ENCODE measurements at regions not wholly inside any gene's neighbourhood (a gene's known extent, or its start where the extent isn't known, plus 50 kb on each side); places are given as distances from the start of the nearest gene placed in this dataset.

DNA sequence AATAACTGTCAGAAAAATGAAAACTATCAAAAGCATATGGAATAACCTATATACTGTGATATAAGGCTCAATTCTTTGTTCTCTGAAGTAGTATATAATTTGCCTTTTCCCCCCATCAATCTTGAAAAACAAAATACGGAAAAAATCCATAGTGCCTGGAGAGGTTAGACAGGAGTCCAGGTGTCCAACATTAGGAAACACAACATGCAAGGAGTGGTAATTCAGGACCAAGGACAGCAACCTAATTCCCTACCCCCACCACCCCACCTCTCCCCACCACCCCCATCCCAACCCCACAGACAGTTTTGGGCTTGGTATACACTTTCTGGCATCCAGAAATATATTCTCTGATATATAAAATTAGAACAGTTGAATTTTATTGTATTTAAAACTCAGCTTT lies 55.1 kb upstream of the SLC25A26 start:
- DNase-seq = no peak

DNA sequence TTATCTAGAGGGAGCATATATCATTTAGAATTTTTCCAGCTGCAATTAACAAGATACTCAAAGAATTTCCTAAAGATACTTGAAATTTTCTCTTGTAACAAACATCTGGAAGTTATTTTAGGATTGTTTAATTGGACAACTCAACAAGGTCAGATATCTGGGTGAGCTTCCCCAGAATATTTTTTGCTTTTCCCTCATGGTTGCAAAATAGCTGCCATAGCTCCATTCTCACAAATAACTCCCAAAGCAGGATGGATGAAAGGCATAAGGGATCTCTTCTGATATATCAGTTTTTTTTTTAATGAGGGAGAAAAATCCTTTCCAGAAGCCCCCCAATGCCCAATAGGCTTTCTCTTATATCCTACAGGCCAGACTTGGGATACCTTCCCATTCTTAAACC lies 56.6 kb upstream of the SLC25A26 start:
- no peak for DNase-seq

DNA sequence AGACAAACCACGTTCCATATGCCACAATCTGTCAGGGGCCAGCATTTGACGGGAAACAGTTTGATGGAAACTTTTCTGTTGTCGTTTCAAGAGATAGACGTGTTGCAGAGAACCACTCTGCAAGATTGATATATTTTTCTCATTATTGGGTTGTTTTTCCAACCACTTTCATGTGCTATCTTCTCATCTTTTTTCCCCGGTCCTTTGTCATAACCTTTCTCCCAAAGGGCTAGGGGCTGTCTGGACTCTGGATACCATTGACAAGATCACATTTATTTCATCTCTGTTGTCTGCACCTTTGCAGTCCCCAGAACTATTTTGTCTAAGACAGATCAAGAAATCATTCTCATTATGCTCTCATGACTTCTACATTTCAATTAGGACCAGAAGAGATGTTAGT lies 57.6 kb upstream of the SLC25A26 start:
- no peak for DNase-seq

DNA sequence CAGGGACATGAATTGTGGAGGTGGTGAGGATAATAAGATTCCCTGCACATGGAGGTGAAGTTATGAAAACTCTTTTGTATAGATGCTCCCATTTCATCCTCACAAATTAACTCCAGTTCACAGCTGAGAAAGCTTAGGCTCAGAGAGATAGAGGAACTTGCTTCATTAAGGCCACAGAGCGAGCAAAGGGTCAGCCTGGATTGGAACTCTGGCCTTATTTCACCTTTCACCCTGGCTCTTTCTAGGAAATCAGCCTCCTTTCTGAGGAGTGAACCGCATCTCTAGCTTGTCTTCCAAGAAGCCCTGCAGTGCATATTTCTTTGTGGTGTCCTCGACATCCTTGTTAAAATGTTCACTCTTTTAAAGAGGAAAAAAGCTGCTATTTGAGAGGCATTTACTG lies 58.0 kb upstream of the SLC25A26 start:
- DNase-seq = no peak

DNA sequence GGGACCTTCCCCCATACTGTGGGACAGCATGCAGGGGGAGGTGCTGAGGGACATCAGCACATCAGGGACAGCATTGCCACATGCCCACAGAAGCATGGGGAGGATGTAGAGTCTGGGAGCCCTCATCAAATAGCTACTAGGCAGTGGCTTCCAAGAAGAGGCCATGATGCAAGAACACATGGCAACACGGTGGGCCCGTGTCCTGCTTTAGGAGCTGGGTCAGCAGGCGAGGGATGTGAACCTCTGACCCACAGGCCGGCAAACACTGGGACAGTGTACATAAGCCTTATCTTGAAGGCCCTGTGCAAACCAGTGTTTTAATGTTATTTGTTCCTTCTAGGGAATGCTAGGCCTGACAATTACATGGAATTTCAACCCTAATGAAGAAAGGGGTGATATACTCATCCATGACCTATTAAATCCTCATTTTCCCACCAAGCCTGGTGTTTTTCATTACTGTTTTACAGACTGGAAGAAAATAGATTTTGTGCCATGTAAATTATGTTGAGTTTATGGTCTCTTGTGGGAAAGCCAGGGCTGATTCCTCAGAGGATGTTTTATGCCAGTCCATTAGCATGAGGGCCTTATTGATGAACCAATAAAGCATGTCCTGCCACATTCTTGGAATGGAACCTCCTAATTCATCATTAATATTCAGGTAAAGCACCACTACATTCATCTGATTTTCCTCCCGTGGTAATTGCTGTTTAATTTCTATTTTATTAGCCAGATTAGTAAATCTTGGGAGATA lies 61.7 kb upstream of the SLC25A26 start:
- no peak for DNase-seq

DNA sequence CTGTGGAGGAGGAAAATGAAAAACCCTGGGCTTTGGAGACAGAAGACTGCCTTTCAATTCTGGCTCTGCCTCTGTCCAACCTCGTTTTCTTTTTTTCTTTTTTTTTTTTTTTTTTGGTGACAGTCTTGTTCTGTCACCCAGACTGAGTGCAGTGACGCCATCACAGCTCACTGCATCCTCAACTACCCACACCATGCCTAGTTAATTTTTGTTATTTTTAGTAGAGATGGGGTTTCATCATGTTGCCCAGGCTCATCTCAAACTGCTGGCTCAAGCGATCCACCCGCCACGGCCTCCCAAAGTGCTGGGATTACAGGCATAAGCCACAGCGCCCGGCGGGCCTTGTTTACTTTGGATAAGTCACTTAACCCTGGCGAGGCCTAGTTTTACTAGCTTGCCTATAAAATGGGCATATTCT lies 66.3 kb upstream of the SLC25A26 start:
- no peak for DNase-seq

DNA sequence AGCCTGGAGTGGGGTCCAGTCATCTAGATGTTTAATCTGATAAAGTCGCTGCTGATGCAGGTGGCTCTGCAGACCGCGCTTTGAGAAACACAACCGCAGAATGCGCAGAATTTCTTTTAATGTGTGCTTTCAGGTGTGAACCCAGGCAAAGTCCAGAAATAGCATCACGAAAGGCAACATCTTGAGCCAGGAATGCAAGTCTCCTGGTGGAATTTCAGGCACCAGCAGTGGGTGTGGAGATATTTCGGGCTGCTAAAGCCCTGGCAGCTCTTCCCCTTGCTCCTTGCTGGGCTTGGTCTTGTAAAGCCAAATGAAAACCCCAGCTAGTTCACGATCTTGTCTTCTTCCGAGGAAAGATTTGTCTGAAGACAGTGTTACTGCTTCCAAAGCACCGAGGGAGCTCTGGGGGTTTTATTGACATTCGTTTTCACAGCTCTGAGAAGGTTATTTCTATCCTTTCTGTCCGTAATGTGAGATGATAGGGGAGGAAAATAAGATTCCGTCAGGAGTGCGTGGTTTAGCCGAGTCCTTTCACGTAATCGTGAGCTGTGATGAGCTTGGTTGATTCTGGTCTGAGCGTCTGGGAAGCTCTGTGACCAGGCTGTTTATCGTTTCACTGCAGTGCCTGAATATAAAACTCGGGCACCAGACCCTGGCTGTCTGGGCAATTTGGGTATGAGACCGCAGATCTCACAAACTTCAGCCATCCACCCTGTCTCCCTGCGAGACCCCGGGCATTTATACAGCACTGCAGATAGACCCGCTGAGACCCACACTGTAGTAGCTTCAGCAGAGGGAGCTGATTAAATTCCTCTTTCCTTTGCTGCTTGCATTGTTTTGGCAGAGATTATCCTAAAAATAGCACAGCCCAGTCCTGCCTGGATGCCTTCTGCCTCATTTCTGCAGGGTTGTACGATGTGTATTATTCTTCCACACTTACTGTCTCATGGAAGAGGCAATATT lies 67.0 kb upstream of the SLC25A26 start:
- no peak for DNase-seq

DNA sequence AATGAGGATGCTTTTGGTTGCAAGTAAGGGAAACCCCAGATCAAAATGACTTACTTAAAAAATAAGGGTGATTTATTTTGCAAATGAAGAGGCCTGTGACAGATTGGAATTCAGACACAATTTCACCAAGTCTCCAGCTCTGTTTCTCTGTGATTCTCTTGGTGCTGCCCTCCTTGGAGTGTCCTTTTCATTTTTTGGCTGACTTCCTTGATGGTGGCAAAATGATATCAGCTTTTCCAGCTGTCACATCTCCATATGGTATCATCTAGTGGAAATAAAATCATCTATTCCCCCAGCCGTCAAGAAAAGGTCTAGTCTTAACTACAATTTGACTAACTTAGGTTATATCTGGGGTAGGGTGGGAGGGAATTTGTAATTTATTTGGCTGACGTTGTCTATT lies 68.5 kb upstream of the SLC25A26 start:
- DNase-seq = no peak

DNA sequence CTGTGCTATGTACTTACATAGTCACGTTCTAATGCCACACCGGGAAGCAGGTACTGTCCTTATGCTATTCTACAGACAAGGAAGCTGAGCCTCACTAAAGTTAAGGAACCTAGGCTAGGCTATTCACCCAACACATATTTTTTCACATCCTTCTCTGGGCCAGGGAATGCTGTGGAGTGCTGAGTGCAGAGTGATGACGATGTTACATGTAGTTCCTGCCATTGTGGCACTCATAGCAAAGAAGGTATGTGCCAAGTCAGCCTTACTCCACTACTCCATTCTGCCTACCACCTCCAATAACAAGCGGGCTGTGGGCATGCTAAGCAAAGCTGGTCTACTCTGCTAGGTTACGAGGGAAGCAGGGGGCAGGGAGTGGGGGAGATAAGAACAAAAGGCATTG lies 69.8 kb upstream of the SLC25A26 start:
- DNase-seq = no peak

DNA sequence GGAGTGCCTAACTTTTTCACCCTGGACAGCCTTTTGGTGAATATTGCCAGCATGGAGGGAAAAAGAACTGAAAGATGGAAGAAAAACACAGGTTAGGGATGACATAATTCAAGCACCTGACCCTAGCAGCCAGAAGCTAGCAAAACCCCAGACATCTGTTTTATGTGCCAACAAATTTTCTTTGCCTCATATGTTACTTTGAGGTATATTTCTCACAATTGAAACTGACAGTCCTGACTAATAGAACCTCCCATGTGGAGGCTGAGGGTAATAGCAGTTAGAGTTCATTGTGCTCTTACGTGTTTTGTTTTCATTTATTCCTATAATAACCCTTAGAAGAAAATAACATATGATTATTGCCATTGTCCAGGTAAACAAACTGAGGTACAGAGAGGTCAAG lies 71.5 kb upstream of the SLC25A26 start:
- no peak for DNase-seq

DNA sequence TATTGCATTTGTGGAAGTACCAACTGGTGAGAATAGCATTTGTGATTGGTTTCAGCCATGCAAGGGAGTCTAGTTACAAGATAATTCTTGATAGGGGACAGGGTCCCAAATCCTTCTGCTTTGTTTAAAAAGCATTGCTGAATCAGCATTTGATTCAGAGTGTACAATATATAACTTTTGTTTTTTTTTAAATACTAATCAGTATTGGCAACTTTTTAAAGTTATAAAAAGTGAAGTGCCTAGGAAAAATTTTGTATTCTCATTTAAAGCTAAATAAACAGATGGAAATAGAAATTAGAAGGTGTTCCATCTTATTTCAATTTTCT lies 75.4 kb upstream of the SLC25A26 start:
- DNase-seq = no peak

DNA sequence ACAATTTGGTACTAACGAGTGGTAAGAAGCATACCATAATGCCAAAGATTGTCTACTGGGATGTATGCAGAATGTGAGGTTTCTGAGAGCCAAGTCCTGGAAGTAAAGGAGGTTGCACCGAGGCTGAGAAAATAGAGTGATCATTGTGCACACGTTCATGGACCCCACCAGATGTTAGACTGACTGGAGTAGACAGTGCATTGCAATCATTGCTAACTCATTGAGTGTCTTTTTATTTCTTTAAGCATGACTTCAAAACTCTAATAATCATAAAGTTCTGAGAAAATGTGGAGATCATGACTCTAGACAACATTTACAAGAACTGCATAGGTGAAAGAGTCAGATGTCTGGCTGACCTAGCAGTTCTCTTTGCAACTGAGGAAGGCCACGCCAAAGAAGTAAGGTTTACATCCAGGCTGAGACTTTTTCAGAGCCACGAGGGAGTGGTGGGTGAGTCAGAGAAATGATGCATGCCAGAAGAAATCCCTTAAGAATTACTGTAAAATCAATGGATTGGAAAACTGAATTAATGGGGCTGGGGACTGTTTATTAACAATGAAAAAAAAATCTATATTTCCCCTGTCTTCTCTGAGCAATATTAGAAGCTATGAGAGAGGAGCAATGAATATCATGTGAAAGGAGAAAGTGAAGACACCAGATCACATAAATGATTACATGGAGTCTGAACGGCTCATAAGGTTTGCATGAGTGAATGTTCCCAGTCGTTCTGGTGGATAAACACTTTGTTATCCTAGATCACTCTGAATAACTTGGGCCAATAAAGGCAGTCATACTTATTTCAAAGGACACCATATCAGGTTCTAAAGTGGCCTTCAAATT lies 76.0 kb upstream of the SLC25A26 start:
- DNase-seq = no peak

DNA sequence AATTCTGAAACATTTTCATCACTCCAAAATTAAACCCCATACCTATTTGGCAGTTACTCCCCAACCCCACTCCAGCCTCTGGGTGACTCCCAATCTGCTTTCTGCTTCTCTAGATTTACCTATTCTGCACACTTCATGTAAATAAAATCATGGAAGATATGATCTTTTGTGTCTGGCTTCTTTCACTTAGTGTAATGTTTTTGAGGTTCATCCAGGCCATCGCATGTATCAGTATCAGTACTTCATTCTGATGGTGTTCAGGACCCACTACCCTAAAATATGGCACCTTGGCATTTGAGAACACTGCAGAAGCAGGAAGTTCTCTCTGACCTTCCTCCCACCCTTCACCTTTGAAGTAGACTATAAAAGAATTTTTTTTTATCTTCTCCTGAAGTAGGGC lies 78.7 kb upstream of the SLC25A26 start:
- DNase-seq = no peak

DNA sequence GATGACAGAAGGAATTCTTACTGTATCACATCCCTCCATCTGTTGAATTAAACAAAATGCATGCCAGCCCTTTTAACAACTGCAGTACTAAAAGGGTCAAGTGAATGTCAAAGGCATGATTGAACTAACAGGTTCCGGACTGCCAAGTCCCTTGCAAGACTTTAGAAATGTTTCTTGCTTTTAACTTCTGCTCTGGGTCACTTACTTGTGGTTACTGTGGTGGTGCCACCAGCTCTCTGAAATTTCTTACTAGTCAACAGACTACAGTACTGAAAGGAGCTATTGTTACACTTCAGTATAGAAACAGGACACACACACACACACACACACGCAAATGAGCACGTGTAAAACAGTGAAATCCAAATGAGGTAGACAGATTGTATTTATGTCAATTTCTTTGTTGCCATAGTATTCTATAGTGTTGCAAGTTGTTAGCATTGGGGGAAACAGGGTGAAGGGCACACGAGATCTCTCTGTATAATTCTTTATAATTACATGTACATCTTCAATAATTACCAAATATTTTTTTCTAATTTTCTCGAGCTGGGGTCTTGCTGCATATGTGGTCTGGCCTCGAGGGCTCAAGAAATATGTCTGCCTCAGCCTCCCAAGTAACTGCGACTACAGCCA lies 79.9 kb upstream of the SLC25A26 start:
- no peak for DNase-seq

DNA sequence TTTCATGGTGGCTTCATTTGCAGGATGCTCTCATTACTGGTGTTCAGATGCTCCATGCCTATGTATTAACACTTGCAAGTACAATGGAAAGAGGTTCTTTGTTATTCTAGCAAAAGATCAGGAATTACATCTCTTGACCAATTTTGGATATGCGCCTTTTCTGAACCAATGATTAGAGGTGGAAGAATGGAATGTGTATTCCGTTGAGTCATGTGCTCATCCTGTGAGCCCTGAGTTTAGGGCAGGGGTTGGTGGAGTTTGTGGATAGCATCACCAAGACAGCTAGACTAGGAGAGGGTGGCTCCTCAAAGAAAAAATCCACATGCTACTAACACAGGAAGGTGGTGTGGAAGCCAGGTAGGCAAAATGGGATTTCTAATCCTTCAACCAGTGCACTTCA lies 80.7 kb upstream of the SLC25A26 start:
- DNase-seq = no peak

DNA sequence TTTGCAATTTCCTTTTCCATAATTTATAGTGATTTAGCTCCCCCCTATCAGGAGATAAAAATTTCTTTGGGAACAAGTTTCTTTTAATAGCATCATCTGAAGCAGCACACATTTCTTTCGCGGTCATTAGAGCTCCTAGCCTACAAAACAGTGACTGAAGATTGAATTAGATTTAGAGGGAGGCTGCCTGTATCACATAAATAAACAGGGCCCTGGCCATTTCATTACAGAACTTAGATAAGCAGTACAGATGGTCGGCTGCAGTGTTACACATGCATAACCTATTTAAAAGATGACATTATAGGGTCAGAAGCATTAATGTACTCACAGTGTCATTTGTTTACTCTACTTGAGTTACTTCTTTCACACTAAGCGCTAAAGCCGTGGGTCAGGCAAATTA lies 81.4 kb upstream of the SLC25A26 start:
- no peak for DNase-seq

DNA sequence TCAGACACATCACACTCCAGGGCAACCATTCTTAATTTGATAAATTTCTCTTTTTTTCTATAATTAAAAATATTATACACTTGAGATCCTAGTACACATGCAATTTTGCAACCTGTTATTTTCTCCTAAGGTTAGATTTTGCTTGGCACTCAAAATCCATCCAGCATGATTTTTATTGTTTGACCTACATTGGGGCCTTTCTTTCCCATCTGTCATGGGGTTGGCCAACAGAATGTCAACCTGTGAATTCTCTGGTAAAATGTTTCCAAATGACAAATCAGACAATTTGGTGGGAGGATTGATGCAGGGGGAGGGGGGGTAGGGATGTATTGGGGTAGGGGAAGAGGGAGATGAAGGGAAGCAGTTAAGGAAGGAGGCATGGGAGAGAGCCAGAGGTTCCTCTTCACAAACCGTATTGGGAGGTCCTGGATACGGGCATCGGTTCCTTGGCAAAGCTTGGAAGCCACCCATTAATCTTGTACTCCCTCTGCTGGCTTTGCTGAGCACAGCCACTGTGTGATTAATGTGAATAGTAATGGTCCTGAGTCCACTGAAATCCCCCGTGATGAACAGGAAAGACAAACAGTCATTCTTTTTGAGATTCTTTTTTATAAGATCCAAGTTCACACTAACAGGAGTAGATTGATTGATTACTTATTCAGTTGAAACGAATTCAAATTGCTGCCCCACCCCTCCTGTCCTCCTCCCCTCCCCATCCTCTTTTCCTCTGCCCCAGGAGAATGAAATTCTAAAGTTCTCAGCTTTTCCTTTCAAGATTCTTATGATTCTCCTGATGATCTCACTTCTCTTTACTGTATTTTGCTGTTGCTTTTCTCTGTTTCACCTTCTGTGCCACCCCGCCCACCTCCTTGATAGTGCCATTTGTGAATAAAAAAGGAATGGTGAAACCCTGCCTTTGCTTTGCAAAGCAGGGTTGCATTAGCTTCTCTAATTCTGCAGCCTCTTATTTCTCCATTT lies 82.2 kb upstream of the SLC25A26 start:
- DNase-seq = peak; percentile 38

DNA sequence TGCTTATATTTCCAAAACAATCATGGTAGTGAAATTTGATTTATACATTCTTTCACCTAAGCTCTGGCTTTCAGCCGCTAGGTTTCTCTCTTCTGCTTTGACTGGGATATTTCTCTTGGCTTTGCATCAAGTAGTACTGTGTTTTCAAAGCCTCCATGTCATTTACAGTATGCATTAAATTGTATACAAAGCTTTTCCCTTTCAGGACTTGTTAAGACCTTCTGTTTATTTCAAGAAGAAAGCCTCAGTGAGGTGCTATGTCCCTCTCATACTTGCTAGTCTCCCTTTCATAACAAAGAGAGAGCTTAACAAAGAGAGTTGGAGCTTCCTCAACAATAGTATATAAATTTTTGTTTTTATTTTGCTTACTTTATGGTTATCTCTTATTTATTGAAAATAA lies 84.2 kb upstream of the SLC25A26 start:
- DNase-seq = no peak

DNA sequence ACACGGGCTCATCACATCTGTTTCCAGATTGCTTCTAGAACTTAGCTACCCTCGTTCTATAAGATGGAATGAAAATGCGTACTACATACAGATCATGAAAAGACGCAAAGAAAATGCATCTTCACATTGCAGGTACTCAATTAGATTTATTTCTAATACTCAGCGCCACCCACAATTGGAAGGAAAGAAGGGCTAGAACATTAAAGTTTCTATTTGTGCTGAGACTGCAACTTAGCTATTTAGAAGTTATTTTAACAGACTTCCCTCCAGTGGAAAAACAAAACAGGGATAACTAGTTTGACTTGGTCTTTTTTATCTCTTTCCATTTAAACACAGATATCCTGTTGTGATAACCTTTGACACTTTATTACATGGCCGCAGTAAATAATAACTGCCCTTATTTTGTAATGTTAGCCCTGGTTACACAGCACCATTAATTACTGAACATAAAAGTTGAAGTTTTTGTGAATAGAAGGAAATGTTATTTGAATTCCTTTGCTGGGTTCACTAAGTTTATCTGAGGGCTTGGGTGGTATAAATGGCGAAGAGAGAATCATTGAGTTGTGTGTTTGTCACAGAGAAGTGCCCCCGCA lies 86.9 kb upstream of the SLC25A26 start:
- no peak for DNase-seq

DNA sequence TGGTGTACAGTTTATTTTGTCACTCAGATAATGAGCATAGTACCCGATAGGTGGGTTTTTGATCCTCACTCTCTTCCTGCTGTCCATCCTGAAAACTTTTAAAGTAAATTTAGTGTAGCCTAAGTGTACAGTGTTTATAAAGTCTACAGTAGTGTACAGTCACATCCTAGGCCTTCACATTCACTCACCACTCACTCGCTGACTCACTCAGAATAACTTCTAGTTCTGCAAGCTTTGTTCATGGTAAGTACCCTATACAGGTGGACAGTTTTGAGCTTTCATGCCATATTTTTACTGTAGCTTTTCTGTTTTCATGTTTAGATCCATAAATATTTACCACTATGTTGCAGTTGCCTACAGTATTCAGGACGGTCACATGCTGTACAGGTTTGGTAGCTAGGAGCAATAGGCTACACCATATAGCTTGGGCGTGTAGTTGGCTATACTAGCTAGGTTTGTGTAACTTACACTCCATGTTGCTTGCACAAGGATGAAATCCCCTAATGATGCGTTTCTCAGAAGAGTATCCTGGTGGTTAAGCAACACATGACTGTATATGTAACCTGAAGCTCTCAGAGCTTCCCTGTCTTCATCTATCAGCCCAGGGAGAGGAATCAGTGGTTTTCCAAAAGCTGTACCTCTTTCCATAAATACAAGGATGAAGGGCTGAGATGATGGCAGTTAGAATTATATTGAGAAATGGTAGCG lies 87.6 kb upstream of the SLC25A26 start:
- DNase-seq = no peak

DNA sequence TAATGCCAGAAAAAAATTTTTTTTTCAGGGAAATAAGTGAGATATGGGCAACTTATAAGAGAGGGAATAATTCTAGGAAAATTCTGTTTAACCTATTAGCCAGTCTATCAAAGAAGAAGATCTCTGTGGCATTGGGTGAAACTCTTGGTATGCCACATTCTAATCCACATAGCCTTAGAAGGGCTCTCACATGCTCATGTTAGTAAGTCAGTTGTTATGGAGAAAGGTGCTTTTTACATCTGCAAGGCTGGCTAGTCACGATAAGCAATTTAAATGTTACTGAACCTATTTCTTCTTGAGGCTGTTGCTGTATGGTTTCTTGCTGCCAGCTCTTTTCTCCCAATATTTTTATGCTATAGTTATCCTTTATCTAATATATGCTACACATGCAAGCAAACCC lies 89.9 kb upstream of the MAGI1 start:
- no peak for DNase-seq
